ENCODE measurements at regions not wholly inside any gene's neighbourhood (a gene's known extent, or its start where the extent isn't known, plus 50 kb on each side); places are given as distances from the start of the nearest gene placed in this dataset.
"Not testable (repeated sequence)": the region's sequence is repeated elsewhere in the genome, so short reads cannot be mapped to it uniquely, and the experiment has no call there.

DNA sequence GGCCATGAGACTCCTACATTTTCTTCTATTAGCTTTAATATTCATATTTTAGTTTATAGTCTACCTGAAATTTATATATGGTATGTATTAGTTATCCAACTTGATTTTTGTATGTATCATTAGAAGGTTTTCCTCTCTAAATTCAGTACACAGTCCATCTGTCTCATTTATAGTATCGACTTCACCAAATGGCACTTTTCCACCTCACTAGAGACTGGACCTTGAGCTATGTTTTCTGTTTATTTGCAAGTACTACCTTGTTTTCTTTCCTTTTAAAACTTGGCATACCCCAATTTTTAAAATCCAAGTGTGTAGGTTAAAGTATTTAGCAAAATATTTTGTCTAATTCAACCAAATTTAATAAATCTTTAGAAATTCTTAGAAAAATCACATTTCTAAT lies 1137.5 kb downstream of the NSUN3 start:
- no peak for DNase-seq

DNA sequence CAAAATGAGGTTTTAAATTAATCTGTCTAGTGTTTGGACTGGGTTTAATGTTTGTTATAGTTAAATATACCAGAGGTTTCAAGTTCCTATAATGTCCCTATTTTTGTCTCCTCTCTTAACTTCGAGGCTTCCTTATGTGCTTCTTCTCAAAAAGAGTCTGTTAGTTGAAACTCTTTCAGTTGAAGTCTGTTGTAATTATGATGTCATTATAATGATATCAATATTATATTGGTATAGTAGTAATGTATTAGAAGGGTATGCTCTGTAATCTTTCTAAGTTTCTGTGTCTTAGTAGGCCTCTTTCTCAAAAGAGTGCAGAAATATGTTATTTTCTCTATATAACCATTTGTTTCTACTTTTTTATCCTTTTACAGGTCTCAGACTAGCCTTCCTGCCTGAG lies 1148.0 kb downstream of the NSUN3 start:
- DNase-seq: no peak

DNA sequence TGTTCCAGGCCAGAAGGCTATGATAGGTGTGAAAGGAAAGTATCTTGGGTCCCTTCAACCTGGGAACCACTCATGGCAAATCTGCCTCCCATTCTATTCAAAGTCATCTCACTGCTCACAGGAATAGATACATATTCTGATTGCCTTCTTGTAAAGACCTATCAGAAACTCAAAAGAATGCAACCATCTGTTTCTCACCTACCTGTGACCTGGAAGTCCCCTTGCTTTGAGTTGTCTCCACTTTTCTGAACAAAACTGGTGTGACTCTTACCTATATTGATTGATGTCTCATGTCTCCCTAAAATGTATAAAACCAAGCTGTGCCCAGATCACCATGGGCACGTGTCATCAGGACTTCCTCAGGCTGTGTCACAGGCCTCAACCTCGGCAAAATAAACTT lies 1149.3 kb downstream of the NSUN3 start:
- no peak for DNase-seq

DNA sequence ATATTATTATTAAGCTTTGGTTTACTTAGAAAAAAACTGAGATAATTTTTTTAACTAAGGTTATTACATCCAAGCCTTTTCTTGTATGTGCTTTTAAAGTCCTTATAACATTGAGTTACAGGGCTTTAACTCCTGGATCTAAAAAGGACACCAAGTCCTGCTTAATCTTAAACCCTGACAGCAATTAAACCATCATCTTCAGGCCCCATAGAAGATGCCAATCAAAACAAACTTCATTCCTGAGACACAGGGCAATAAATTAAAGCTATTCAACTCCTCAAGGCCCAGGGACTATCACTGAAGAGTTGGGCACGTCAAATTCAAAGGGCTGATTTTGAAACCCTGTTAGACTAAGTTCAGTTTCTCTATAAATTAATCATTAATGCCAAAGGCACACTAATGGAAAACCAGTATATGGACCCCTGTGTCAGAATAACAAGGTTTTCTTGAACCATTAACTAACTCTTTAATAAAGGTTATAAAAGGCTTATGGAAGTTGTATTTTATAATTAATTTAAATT lies 1152.6 kb downstream of the NSUN3 start:
- no peak for DNase-seq

DNA sequence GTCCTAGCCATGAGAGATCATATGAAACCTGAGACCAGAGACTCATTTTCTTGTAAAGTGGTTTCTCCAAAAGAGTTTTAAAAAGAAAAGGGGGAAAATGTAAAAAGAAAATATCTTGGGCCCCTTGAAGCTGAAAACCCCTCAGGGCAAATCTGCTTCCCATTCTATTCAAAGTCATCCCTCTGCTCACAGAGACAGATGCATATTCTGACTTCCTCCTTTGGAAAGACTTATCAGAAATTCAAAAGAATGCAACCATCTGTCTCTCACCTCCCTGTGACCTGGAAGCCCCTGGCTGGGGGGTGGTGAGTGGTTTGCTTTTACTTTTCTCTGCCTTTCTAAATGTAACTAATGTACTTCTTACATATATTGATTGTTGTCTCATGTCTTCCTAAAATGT lies 1154.8 kb downstream of the NSUN3 start:
- no peak for DNase-seq

DNA sequence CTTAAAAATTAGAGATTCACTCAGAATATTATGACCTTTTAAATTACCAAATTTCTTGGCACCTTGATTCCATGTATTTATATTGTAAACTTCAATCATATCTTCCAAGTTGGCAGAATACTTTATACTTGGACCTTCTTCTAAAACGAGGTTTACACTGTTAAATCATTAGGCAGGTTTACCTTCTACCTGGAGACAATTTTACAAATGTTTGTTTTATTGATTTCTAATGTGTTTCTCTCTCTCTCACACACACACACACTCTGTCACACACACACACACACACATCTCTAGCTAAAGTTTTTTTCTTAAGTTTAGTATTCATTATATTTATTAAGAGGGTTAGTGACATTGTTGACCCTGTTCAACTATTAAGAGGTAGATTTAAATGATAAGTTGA lies 1155.6 kb downstream of the NSUN3 start:
- no peak for DNase-seq

DNA sequence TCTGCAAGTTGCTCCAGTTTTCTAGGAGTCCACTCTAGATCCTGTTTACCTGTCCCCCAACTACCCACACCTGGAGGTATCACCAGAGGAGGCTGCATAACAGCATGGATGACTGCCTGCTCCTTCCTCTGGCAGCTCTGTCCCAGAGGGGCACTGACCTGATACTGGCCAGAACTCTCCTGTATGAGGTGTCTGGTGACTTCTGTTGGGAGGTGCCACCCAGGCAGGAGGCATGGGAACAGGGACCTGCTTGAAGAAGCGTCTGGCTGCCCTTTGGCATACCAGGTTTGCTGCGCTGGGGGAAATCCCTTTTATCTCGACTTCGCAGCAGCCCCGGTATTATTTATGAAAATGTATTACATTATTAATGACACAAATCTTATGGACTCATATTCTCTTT lies 1163.6 kb downstream of the NSUN3 start:
- no peak for DNase-seq

DNA sequence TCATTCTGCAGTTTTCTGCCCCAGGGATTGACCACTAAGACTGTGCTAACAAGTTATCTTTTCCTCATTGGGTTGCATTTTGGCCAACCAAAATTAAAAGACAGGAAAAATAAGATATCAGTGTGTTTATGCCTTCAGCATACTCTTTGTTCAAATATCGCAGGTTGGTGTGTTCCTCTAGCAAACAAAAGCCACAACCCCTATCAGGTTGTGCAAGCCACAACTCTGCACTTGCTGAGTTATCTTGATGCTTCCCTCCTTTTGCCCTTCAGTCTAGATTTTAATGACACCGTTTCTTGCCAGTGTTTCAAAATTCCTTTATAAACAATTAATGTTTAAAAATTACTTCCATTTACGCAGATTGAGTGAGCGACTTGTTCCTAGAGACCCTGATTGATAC lies 1164.2 kb downstream of the NSUN3 start:
- no peak for DNase-seq

DNA sequence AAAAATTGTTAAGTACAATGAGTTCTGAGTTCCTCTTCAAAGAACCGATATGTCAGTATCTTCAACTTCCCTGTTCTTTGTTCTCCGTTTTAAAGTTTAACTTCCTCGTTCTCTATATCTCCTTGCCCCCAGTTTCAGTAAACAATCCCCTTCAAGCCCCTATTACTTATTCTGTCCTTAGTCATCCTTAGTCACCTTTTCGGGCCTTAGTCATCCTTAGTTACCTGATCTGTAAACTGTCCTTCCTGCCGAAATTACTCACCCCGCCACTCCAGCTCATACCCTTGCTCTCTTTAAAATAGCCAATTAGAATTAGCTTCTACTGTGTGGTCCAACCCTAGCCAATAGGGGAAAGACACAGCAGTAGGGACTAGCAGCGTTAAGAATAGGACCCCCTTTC lies 1165.6 kb downstream of the NSUN3 start:
- DNase-seq: no peak

DNA sequence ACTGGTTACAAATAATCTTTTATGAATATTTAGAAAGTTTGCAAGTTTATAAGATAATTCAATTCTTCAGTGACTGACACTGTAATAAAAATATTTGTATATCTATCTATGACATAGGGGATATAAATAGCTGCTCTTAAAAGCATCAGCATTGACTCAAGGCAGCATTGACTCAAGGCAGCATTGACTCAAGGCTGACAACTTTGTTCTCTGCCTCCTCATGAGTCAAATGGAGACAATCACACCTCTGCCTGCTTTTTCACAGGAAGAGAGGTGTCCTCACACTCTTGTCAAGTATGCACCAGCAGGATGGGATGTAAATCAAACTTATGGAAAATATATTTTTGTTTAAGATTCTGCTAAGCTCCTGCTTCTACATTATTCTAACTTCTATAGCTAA lies 1173.1 kb downstream of the NSUN3 start:
- DNase-seq: no peak

DNA sequence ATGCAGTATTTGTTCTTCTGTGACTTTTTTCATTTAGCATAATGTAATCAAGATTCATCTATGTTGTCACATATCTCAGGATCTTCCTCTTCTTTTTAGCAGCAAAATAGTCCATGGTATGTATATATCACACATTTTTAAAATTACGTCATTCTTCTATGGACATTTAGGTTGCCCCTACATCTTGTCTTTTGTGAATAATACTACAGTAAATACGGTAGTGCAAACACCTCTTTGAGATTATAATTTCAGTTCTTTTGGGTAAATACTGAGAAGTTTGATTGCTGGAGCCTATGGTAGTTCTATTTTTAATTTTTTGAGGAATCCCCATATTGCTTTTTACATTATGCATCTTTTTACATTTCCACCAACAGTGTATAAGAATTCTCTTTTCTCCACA lies 1174.9 kb downstream of the NSUN3 start:
- DNase-seq: no peak

DNA sequence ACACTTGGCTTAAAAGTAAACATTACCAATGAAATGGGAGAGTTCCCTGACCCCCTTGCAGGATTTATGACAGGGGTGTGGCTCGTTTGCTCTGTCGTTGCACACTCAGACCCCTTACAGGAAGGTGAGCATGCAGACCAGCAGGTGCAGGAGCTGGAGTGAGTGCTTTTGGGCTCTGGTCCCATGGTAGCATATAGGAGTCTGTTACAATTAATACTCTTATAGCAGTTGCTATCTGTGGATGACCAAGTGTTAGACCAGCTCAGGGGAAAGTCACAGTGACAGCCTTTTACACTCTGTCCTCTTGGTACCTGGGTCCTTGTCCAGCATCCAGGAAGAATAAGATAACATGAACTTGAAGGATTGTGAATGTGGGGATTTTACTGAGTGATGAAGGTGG lies 1177.5 kb downstream of the NSUN3 start:
- DNase-seq: no peak

DNA sequence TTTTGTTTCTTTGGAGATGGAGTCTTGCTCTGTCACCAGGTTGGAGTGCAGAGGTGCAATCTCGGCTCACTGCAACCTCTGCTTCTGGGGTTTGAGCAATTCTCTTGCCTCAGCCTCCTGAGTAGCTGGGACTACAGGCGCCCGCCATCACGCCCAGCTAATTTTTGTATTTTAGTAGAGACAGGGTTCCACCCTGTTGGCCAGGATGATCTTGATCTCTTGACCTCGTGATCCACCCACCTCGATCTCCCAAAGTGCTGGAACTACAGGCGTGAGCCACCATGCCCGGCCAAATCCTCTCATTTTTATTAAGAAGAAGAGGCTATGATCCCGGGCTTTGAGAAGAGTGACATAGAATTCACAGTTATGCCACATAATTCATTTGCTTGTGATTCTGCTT lies 1178.4 kb downstream of the NSUN3 start:
- not testable (repeated sequence) for DNase-seq

DNA sequence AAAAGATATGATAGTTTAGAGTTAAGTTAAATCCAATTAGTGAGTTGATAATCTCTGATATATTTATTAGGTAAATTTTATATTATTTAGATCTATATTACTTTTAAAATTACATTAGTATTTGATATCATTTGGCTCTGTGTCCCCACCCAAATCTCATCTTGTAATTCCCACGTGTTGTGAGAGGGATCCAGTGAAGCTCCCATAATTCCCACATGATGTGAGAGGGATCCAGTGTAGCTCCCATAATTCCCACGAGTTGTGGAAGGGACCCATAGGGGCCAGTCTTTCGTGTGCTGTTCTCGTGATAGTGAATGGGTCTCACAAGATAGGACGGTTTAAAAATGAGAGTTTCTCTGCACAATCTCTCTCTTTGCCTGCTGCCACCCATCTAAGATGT lies 1183.6 kb downstream of the NSUN3 start:
- DNase-seq: no peak

DNA sequence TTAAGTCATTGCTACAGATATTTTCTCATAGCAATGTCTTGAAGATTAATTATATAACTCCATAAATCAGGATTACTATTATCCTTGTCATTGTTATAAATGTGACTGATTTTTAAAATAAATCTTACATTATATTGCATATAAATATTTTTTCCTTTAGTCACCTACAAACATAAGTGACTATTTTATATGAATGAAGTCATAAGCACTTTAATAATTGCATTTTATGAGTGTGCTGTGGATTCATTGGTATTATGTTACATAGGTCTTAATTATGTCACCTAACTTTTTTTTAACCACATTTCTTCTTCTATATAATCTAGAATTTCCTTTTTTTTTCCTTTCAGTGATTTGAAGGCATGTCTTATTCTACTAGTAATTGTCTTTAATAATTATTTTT lies 1191.2 kb downstream of the NSUN3 start:
- no peak for DNase-seq

DNA sequence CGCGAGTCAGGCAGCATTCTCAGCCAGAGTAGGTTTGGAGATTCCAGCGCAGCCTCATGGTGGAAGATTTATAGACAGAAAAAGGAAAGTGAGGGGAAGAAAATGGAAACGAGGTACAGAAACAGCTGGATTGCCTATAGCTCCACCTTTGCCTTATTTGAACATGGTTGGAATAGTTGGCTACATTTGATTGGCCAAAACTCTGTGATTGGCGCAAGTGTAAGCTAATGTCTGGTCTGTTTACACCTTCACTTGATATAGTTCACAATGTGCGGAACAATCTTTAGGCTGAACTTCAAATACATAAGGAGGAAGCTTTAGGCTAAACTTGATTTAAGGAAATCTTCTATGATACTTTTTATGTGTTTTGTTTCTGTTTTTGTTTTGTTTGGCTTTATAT lies 1191.9 kb downstream of the NSUN3 start:
- DNase-seq: no peak

DNA sequence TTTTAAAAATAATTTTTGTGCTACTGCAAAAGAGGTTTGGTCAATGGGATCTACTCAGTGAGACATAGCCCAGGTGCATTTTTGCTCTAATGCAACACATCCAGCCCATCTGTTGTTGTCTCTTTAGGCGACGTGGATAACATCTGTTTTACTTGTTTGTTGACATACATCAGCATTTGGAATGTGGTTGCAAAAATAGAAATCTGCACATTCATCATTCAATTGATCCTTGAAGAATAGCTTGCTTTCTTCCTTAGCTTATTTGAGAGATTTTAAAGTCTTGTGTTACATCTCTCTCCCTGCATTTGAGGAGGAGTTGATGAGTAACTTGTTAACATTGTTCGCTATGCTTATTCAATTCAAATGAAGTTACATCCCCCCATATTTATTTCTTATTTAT lies 1202.3 kb downstream of the NSUN3 start:
- DNase-seq: no peak

DNA sequence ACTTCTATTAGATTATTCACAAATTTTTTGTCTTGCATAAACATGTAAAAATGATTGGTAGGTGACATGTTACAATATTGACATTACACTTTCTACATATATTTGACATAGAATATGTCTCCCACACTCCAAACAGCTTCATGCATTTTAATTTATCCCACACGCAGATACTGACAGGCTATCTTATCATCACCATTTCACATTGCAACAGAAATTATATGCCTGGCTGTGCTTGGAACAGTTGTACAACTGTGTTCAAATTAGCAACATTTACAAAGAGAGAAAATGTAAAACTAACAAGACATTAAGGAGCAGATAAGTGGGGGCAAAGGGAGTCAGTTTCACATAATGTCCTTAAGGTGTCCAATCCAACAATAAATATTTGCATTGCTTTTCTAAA lies 1208.5 kb downstream of the NSUN3 start:
- DNase-seq: no peak

DNA sequence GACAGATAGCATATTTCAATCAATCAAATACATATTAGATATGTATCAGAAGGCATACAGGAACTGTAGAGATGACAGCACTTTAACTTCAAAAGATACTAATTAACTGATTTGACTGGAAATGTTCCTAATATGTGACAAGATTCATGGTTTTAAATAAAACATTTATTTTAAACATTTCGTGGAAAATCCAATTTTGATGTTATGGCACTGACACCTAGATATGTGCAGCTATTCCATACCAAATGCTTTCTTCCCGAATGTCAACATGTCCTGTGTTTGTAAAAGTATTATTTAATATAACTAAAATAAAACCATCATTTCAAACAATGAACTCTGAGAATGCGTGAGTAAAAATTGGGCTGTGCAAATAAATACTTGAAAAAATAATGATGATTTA lies 1209.3 kb downstream of the NSUN3 start:
- no peak for DNase-seq

DNA sequence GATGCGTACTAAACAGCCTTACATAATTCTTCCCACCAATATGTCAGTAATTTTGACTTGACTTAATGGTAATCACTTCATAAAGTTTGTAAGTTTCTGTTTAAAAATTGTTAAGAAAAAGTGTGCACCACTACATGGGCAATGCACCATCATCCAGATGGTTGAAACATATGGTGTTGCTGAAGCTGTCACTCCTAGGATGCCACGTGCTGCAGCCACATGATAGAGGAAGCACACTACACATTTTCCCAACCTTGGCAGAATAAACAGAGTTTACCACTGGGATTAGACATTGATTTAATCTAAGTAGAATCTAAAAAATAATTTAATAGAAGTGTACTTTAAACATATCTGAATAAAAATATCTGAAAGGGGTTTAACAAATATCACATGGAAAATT lies 1209.9 kb downstream of the NSUN3 start:
- no peak for DNase-seq

DNA sequence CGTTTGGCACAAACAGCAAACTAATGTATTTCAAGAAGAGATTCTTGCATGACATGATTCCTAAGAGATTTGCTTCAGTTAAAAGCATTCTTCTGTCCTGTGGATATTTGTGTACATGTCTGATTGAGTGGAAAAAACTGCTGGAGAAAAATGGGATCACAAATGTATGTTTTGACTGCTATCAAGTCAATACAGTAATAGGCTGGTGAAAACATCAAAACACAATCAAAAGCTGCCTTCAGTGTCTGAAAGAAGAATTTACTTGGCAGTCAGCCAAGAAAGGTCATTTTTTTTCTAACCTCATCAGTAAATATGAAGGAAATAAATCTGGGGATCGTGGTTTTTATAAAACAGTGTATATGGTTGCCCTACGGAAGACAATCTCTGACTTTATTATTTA lies 1214.8 kb downstream of the NSUN3 start:
- DNase-seq: no peak

DNA sequence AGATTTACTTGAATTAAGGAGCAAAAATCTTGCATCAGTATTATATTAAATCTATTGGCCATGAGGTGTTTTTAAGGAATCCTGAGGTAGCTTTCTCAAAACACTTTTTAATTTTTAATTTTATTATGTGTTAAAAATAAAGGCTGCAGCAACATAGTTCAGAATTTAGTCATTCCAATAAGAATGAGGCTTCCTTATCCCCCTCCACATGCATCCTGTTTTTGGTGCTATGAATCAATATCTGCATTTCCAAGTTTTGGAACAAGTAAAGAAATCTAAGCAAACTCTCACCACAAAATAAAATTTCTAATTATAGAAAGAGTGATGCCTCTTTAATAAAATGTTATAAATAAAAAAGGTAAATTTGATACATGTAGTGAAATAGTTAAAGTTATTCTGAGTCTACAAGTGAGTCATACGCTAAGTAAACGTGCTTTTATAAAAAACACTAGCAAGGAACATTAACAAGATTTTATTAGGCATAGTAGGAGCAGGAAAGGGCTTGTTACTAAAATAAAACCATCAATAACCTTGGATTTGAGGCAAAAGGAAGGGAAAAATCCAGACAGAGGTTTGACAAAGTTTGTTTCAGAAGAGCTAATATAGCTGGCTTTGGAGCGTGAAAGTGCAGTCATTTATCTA lies 1218.0 kb downstream of the NSUN3 start:
- no peak for DNase-seq

DNA sequence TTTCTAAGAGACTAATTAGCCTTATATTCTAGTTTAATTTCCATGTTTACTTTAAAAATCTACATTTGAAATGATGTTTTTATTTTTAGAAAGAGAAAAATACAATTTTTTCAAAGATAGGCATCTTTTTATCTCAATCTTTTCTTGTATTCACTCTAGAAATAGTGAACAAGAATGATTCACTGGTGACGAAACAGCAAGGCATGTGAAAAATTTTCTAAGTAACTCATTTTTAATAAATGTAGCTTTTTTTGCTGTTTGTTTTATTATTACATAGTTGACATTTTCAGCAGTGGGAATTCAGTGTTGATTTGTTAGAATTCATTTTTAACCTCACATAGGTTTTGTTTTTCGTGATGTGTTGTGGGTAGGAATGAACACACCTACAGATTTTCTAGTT lies 1226.4 kb downstream of the NSUN3 start:
- no peak for DNase-seq

DNA sequence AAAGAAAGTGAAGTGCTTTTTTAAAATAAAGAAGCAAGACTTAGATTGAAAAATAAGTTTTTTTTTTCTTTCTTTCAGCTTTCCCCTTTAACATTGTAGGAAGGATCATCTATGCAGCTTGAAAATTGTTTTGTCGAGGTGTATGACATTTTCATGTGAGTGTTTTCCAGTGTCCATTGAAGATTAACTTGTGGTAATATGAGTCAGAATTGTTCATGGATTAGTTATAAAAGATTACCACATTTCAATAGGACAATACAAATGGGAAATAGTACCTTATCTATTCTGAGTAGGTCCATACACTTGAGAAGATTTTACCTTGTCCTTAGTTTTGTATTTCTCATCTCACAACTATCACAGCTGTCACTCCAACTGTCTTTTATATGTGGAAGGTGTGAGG lies 1234.7 kb downstream of the NSUN3 start:
- DNase-seq: no peak

DNA sequence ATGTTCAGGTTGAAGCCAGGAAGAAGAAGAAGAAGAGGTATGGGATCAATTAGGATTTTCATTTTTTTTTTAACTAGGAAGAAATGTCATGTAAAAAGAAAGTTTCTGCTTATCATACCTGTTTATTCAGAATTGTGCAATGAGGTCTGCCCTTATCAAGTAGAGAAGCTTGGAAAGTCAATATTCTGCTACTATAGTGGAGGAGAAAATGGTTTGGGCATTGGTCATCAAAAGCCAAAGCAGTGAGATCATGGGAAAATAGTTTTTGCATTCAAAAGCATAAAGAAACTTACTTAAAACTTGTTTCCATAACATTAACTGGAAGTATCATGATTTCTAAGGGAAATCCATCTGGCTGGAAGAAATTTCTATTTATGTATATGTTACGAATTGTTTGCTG lies 1239.2 kb downstream of the NSUN3 start:
- DNase-seq: no peak

DNA sequence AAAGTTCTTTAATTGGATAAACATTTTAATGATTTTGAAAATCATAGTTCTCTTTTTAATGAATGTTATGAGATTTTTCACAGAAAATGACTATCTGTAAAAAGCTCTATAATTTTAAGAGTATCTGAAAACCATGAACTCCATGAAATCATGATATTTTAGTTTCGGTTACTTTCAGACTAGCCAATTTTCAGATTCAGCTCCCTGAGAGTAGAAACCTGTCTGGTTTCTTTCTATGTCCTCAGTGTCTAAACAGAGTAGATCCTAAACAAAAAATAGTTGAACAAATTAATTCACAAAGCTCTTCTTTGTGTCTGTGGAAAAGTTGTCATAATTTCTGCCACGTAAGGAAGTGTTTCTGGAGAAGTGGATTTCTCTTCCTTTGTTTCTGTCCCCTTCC lies 1247.7 kb downstream of the NSUN3 start:
- DNase-seq: no peak

Data from activated CD4-positive, alpha-beta T cell treated with anti-CD3 and anti-CD28 coated beads, Interleukin-2, amount 50 U/mL, for 48 hours (primary cell).